H9 (cell line): ENCODE measurements at regions not wholly inside any gene's neighbourhood (a gene's known extent, or its start where the extent isn't known, plus 50 kb on each side); places are given as distances from the start of the nearest gene placed in this dataset.

Experiments used
- DNase-seq: peaks from one replicate; pipeline ENCODE4 v3.0.0-alpha.2; 2017
- H2AFZ ChIP-seq: one replicate; pipeline ENCODE4 v1.6.1; 2013; ENCODE audit warnings: mild to moderate bottlenecking, low read length, control low read depth, moderate library complexity
- H2AK5ac ChIP-seq: 2 replicates; pipeline ENCODE4 v1.6.1; 2013; ENCODE audit warnings: low read length, control low read depth, mixed read lengths; ENCODE audit not compliant: insufficient read length
- H2BK120ac ChIP-seq: one replicate; pipeline ENCODE4 v1.6.1; 2013; ENCODE audit warnings: low read depth, mild to moderate bottlenecking, low read length, control low read depth, inconsistent platforms; ENCODE audit not compliant: poor library complexity, severe bottlenecking
- H2BK12ac ChIP-seq: 2 replicates; pipeline ENCODE4 v1.6.1; 2013; ENCODE audit warnings: low read length, control low read depth, mixed read lengths, low read depth; ENCODE audit not compliant: insufficient read length
- H2BK15ac ChIP-seq: 2 replicates; pipeline ENCODE4 v1.6.1; 2013; ENCODE audit warnings: low read depth, low read length, control low read depth
- H2BK20ac ChIP-seq: one replicate; pipeline ENCODE4 v1.6.1; 2013; ENCODE audit warnings: low read depth, mild to moderate bottlenecking, low read length, control low read depth, inconsistent platforms; ENCODE audit not compliant: poor library complexity, severe bottlenecking
- H2BK5ac ChIP-seq: 2 replicates; pipeline ENCODE4 v1.6.1; 2013; ENCODE audit warnings: low read length, control low read depth, mixed read lengths; ENCODE audit not compliant: insufficient read length
- H3K14ac ChIP-seq: 2 replicates; pipeline ENCODE4 v1.6.1; 2013; ENCODE audit warnings: low read length, control low read depth; ENCODE audit not compliant: insufficient read depth
- H3K18ac ChIP-seq: 2 replicates; pipeline ENCODE4 v1.6.1; 2013; ENCODE audit warnings: low read depth, mild to moderate bottlenecking, mixed read lengths, low read length, control low read depth; ENCODE audit not compliant: insufficient read length
- H3K23ac ChIP-seq: 2 replicates; pipeline ENCODE4 v1.6.1; 2013; ENCODE audit warnings: low read length, control low read depth, mixed read lengths, low read depth; ENCODE audit not compliant: insufficient read length
- H3K23me2 ChIP-seq: 2 replicates; pipeline ENCODE4 v1.6.1; 2013; ENCODE audit warnings: low read depth, mild to moderate bottlenecking, mixed read lengths, low read length, control low read depth; ENCODE audit not compliant: insufficient read length, poor library complexity, severe bottlenecking
- H3K27ac ChIP-seq: 2 replicates; pipeline ENCODE4 v1.5.1; 2013; ENCODE audit warnings: low read length, control low read depth, mixed read lengths, low read depth; ENCODE audit not compliant: insufficient read length
- H3K27me3 ChIP-seq: 2 replicates; pipeline ENCODE4 v1.6.1; 2013; ENCODE audit warnings: low read length, control low read depth, inconsistent platforms; ENCODE audit not compliant: insufficient read depth
- H3K4ac ChIP-seq: 2 replicates; pipeline ENCODE4 v1.6.1; 2013; ENCODE audit warnings: low read depth, mild to moderate bottlenecking, control low read depth, inconsistent platforms, low read length, moderate library complexity
- H3K4me1 ChIP-seq: 2 replicates; pipeline ENCODE4 v1.6.1; 2013; ENCODE audit warnings: low read length, control low read depth, inconsistent platforms; ENCODE audit not compliant: insufficient read depth
- H3K4me2 ChIP-seq: 2 replicates; pipeline ENCODE4 v1.6.1; 2013; ENCODE audit warnings: low read length, control low read depth, mixed read lengths; ENCODE audit not compliant: insufficient read length, insufficient read depth
- H3K56ac ChIP-seq: 2 replicates; pipeline ENCODE4 v1.6.1; 2013; ENCODE audit warnings: low read depth, mild to moderate bottlenecking, mixed read lengths, low read length, control low read depth; ENCODE audit not compliant: insufficient read length
- H3K79me1 ChIP-seq: 2 replicates; pipeline ENCODE4 v1.6.1; 2013; ENCODE audit warnings: low read depth, mild to moderate bottlenecking, moderate library complexity, low read length, control low read depth, inconsistent platforms; ENCODE audit not compliant: insufficient read depth, poor library complexity, severe bottlenecking
- H3K79me2 ChIP-seq: 2 replicates; pipeline ENCODE4 v1.6.1; 2013; ENCODE audit warnings: low read length, control low read depth, inconsistent platforms; ENCODE audit not compliant: insufficient read depth
- H3K9ac ChIP-seq: 2 replicates; pipeline ENCODE4 v1.6.1; 2013; ENCODE audit warnings: low read length, control low read depth, mixed read lengths; ENCODE audit not compliant: insufficient read length; ENCODE audit errors: extremely low read depth
- H3K9me3 ChIP-seq: one replicate; pipeline ENCODE4 v1.6.1; 2013; ENCODE audit warnings: low read depth, low read length, inconsistent platforms; ENCODE audit not compliant: control insufficient read depth
- H3T11ph ChIP-seq: one replicate; pipeline ENCODE4 v1.6.1; 2013; ENCODE audit warnings: mild to moderate bottlenecking, low read length, control low read depth, inconsistent platforms
- H4K20me1 ChIP-seq: one replicate; pipeline ENCODE4 v1.6.1; 2013; ENCODE audit not compliant: control insufficient read depth, insufficient read length, insufficient read depth
- H4K5ac ChIP-seq: 2 replicates; pipeline ENCODE4 v1.6.1; 2013; ENCODE audit warnings: low read depth, mild to moderate bottlenecking, mixed read lengths, low read length, control low read depth; ENCODE audit not compliant: insufficient read length
- H4K8ac ChIP-seq: replicated peaks from 2 replicates; pipeline ENCODE4 v1.6.1; 2013; ENCODE audit warnings: low read length, control low read depth, mixed read lengths, low read depth; ENCODE audit not compliant: insufficient read length
- H4K91ac ChIP-seq: 2 replicates; pipeline ENCODE4 v1.6.1; 2013; ENCODE audit warnings: low read depth, mild to moderate bottlenecking, moderate library complexity, mixed read lengths, low read length, control low read depth; ENCODE audit not compliant: insufficient read length
- H3K27ac Mint-ChIP-seq, 3 experiments: 2 replicates in 2 of 3; 3 replicates in 1 of 3; pipeline ENCODE4 v1.8.0; 2020 to 2021; ENCODE audit warnings: mixed read lengths in 3 of 3, mild to moderate bottlenecking in 1 of 3, moderate library complexity in 1 of 3
- H3K27me3 Mint-ChIP-seq: 2 replicates; pipeline ENCODE4 v1.8.0; 2021; ENCODE audit warnings: low read depth, mild to moderate bottlenecking, moderate library complexity, mixed read lengths
- H3K36me3 Mint-ChIP-seq, 3 experiments: 2 replicates in 2 of 3; 3 replicates in 1 of 3; pipeline ENCODE4 v1.8.0; 2020 to 2021; ENCODE audit warnings: low read depth in 3 of 3, mixed read lengths in 3 of 3; ENCODE audit not compliant: insufficient read depth in 1 of 3
- H3K4me1 Mint-ChIP-seq, 2 experiments: 2 replicates each; pipeline ENCODE4 v1.8.0; 2020; ENCODE audit warnings: mixed read lengths in 2 of 2
- H3K4me3 Mint-ChIP-seq, 2 experiments: 2 replicates in 1 of 2; 3 replicates in 1 of 2; pipeline ENCODE4 v1.8.0; 2020 to 2021; ENCODE audit warnings: mild to moderate bottlenecking in 2 of 2, mixed read lengths in 2 of 2, moderate library complexity in 1 of 2
- H3K9me3 Mint-ChIP-seq, 2 experiments: 2 replicates in 1 of 2; 3 replicates in 1 of 2; pipeline ENCODE4 v1.8.0; 2020; ENCODE audit warnings: mild to moderate bottlenecking in 2 of 2, mixed read lengths in 2 of 2, moderate library complexity in 1 of 2
- CTCF ChIP-seq: fragments of 200-600 bp; sonication (generic); conservative IDR thresholded peaks from 3 replicates; pipeline ENCODE4 v1.8.0; 2021; ENCODE audit warnings: antibody characterized with exemption, mild to moderate bottlenecking
- WGBS: extraction: QIAGEN DNeasy Blood & Tissue Kit; methylation state at CpG from one replicate; pipeline ENCODE4 v1.1.7; 2013; ENCODE audit warnings: missing lambda C conversion rate, low lambda C conversion rate, mixed read lengths; ENCODE audit not compliant: insufficient read length; ENCODE audit errors: extremely low coverage; 5-methylcytosine and 5-hydroxymethylcytosine counted together

- no peak overlapping the region for H2BK12ac ChIP-seq
- no peak overlapping the region for H3T11ph ChIP-seq
- H2BK15ac ChIP-seq: no peak overlapping the region
- no peak overlapping the region for H3K4ac ChIP-seq
- H4K8ac ChIP-seq: no peak overlapping the region
- Mint-ChIP-seq H3K36me3 (peaks cover 0 to 3% (median 0%) of the 10 kb centered on the region in 3 experiments; a peak in 2 of 7 replicates), H3K27me3 (no peaks in the 10 kb centered on the region), H3K4me1 (peaks cover 20 to 31% of the 10 kb centered on the region in 2 experiments), H3K4me3 (no peak overlapping the region), H3K9me3 (no peaks in the 10 kb centered on the region; a peak in 1 of 5 replicates), H3K27ac (no peak overlapping the region; a peak in 1 of 7 replicates)
- no peak overlapping the region for H3K27ac ChIP-seq
- no peaks in the 10 kb centered on the region for H3K79me1 ChIP-seq
- H4K20me1 ChIP-seq: no peaks in the 10 kb centered on the region
- no peaks in the 10 kb centered on the region; the same call in 1 of the 2 replicates for H3K79me2 ChIP-seq
- H2AK5ac ChIP-seq: no peak overlapping the region
- H3K18ac ChIP-seq: no peak overlapping the region
- no peak overlapping the region for H2BK20ac ChIP-seq
- no peak overlapping the region for H4K5ac ChIP-seq
- peaks cover 5% of the 10 kb centered on the region for H3K23me2 ChIP-seq
- no peak for TF ChIP-seq CTCF
- DNase-seq: no peak
- no peak overlapping the region for H4K91ac ChIP-seq
- H2BK120ac ChIP-seq: no peak overlapping the region
- H2AFZ ChIP-seq: no peak overlapping the region
- no peak overlapping the region for H3K4me2 ChIP-seq
- H3K27me3 ChIP-seq: no peaks in the 10 kb centered on the region
- H3K9me3 ChIP-seq: no peaks in the 10 kb centered on the region
- WGBS: no CpG with 5 or more reads among the region's 2 CpGs
- H3K9ac ChIP-seq: no peak overlapping the region
- no peak overlapping the region for H3K56ac ChIP-seq
- no peaks in the 10 kb centered on the region for H3K4me1 ChIP-seq
- H2BK5ac ChIP-seq: no peak overlapping the region
- no peak overlapping the region for H3K14ac ChIP-seq
- no peak overlapping the region for H3K23ac ChIP-seq
Observed at GRCh38 chr3:159838938-159839337, 149.7 kb upstream of the IL12A start.
